PC-9 (cell line): ENCODE measurements at regions not wholly inside any gene's neighbourhood (a gene's known extent, or its start where the extent isn't known, plus 50 kb on each side); places are given as distances from the start of the nearest gene placed in this dataset.

Source experiments
- EZH2 ChIP-seq: fragments of 200-600 bp; sonication (generic); IDR thresholded peaks from 2 replicates; pipeline ENCODE4 v1.8.0; 2017; ENCODE audit warnings: antibody characterized with exemption, low read depth
- TF ChIP-seq, protein P1 (sequence below): fragments of 200-600 bp; sonication (generic); conservative IDR thresholded peaks from 2 replicates; pipeline ENCODE4 v1.6.1; 2017; ENCODE audit warnings: mixed run types, antibody characterized with exemption, mild to moderate bottlenecking, moderate library complexity

DNA sequence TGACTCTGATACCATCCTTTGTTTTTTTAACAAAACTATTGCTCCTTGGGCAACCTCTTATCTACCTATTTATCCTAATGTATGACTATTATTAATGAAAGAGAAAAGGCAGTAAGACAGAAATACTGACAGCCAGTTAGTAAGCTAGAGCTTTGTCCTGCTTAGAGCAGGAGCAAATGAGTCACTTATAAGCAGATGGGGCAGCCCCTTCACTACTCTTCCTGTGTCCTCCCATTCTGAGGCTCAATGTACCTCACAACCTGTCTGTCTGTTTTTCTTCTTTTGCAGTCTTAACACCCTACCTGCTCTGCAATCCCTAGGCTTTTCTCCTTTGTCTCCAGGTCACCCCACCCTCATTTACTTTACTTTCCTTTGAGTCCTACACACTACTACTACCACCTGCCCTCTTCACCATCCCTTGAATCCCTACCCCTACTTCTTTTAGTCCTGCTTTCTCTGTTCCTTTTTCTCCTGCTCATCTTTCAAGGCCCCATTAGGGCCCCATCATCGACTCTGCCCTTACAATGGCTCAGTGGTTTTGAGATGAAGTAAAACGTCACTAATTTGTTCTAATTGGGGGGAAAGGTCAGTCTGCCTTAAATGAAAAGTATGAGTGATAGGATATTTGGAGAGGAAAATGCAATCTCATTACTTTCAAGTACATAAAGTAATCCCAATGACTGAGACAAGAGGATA lies 294.3 kb downstream of the GUCY2F start:
- TF ChIP-seq, protein P1, sequence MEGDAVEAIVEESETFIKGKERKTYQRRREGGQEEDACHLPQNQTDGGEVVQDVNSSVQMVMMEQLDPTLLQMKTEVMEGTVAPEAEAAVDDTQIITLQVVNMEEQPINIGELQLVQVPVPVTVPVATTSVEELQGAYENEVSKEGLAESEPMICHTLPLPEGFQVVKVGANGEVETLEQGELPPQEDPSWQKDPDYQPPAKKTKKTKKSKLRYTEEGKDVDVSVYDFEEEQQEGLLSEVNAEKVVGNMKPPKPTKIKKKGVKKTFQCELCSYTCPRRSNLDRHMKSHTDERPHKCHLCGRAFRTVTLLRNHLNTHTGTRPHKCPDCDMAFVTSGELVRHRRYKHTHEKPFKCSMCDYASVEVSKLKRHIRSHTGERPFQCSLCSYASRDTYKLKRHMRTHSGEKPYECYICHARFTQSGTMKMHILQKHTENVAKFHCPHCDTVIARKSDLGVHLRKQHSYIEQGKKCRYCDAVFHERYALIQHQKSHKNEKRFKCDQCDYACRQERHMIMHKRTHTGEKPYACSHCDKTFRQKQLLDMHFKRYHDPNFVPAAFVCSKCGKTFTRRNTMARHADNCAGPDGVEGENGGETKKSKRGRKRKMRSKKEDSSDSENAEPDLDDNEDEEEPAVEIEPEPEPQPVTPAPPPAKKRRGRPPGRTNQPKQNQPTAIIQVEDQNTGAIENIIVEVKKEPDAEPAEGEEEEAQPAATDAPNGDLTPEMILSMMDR: no peak
- no peak for TF ChIP-seq EZH2
